Endodermal cell (in vitro differentiated cells): ENCODE measurements at regions not wholly inside any gene's neighbourhood (a gene's known extent, or its start where the extent isn't known, plus 50 kb on each side); places are given as distances from the start of the nearest gene placed in this dataset.
A peak's percentile ranks its signal among the peaks of the same experiment; 100 is the strongest.
"Not testable (repeated sequence)": the region's sequence is repeated elsewhere in the genome, so short reads cannot be mapped to it uniquely, and the experiment has no call there.

Experiments
- DNase-seq: peaks from one replicate; pipeline ENCODE4 v3.0.0-alpha.2; 2017
- H3K27ac ChIP-seq: 2 replicates; pipeline ENCODE4 v1.5.1; 2013; ENCODE audit warnings: mild to moderate bottlenecking, low read depth, low read length, moderate library complexity
- H3K27me3 ChIP-seq: 2 replicates; pipeline ENCODE4 v1.6.1; 2013; ENCODE audit warnings: mild to moderate bottlenecking, low read length, moderate library complexity; ENCODE audit not compliant: insufficient read depth, control insufficient read depth, poor library complexity, severe bottlenecking
- H3K36me3 ChIP-seq: 2 replicates; pipeline ENCODE4 v1.7.0; 2013; ENCODE audit warnings: mild to moderate bottlenecking, low read length, moderate library complexity; ENCODE audit not compliant: control insufficient read depth, insufficient read depth
- H3K4me1 ChIP-seq: one replicate; pipeline ENCODE4 v1.7.0; 2013; ENCODE audit warnings: low read length; ENCODE audit not compliant: control insufficient read depth, insufficient read depth
- H3K4me3 ChIP-seq: 2 replicates; pipeline ENCODE4 v1.5.1; 2013; ENCODE audit warnings: mild to moderate bottlenecking, low read length, moderate library complexity
- H3K9ac ChIP-seq: 2 replicates; pipeline ENCODE4 v1.6.1; 2013; ENCODE audit warnings: mild to moderate bottlenecking, low read length, moderate library complexity; ENCODE audit not compliant: poor library complexity, severe bottlenecking; ENCODE audit errors: extremely low read depth
- H3K9me3 ChIP-seq: 2 replicates; pipeline ENCODE4 v1.6.1; 2013; ENCODE audit warnings: mild to moderate bottlenecking, low read length, moderate library complexity; ENCODE audit not compliant: control insufficient read depth
- H3K27ac Mint-ChIP-seq: 2 replicates; pipeline ENCODE4 v1.8.0; 2020; ENCODE audit warnings: mixed read lengths
- H3K27me3 Mint-ChIP-seq: 2 replicates; pipeline ENCODE4 v1.8.0; 2021; ENCODE audit warnings: mild to moderate bottlenecking, mixed read lengths; ENCODE audit not compliant: insufficient read depth
- H3K36me3 Mint-ChIP-seq: 2 replicates; pipeline ENCODE4 v1.8.0; 2020; ENCODE audit warnings: low read depth, mixed read lengths
- H3K4me1 Mint-ChIP-seq: 2 replicates; pipeline ENCODE4 v1.8.0; 2020; ENCODE audit warnings: mixed read lengths
- H3K4me3 Mint-ChIP-seq: 2 replicates; pipeline ENCODE4 v1.8.0; 2020; ENCODE audit warnings: mild to moderate bottlenecking, moderate library complexity, mixed read lengths
- H3K9me3 Mint-ChIP-seq: 2 replicates; pipeline ENCODE4 v1.8.0; 2020; ENCODE audit warnings: mild to moderate bottlenecking, mixed read lengths
- WGBS, 2 experiments: methylation state at CpG; one replicate each; pipeline versions ENCODE4 v1.1.5 to v1.1.7; 2013; ENCODE audit warnings: missing lambda C conversion rate in 2 of 2, mixed read lengths in 1 of 2; ENCODE audit not compliant: insufficient coverage in 1 of 2, insufficient read length in 1 of 2; 5-methylcytosine and 5-hydroxymethylcytosine counted together
- TF ChIP-seq, protein P1 (sequence below): fragments of 200-600 bp; sonication (generic); conservative IDR thresholded peaks from 2 replicates; pipeline ENCODE4 v1.5.0; 2021; ENCODE audit warnings: antibody characterized with exemption, mild to moderate bottlenecking

DNA sequence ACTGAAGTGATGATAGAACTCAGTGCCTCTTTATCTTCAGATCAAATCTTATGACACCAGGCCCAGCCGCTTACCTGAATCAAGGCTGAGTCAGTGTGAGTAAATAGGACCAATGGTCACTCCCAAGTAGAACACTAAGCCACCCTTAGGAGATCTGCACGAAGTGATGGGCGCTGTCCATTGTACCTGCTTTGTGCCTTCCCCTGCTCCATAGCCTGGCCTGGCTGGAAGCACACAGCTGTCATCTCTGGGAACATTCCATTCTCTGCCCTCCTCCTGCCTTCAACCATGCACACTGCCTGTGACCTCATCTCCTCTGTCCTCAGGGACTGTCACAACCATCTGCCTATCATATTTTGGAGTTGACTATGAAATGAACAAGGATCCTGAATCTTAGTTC is 279.5 kb upstream of the ASIC2 start:
- Histone ChIP-seq H3K9ac (no peak overlapping the region), H3K27me3 (no peaks in the 10 kb centered on the region), H3K27ac (no peak overlapping the region), H3K4me1 (no peaks in the 10 kb centered on the region), H3K4me3 (no peak overlapping the region), H3K36me3 (no peaks in the 10 kb centered on the region), H3K9me3 (no peaks in the 10 kb centered on the region)
- DNase-seq = peak; percentile 84
- Mint-ChIP-seq H3K27me3 (no peaks in the 10 kb centered on the region), H3K4me3 (no peak overlapping the region), H3K27ac (no peak overlapping the region), H3K36me3 (no peaks in the 10 kb centered on the region), H3K4me1 (no peaks in the 10 kb centered on the region), H3K9me3 (no peaks in the 10 kb centered on the region)
- TF ChIP-seq, protein P1, sequence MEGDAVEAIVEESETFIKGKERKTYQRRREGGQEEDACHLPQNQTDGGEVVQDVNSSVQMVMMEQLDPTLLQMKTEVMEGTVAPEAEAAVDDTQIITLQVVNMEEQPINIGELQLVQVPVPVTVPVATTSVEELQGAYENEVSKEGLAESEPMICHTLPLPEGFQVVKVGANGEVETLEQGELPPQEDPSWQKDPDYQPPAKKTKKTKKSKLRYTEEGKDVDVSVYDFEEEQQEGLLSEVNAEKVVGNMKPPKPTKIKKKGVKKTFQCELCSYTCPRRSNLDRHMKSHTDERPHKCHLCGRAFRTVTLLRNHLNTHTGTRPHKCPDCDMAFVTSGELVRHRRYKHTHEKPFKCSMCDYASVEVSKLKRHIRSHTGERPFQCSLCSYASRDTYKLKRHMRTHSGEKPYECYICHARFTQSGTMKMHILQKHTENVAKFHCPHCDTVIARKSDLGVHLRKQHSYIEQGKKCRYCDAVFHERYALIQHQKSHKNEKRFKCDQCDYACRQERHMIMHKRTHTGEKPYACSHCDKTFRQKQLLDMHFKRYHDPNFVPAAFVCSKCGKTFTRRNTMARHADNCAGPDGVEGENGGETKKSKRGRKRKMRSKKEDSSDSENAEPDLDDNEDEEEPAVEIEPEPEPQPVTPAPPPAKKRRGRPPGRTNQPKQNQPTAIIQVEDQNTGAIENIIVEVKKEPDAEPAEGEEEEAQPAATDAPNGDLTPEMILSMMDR = no peak
- 56% methylated on average over 3 of the region's 3 CpGs; no CpG with 5 or more reads in 1 of the 2 experiments for WGBS, 2 experiments

DNA sequence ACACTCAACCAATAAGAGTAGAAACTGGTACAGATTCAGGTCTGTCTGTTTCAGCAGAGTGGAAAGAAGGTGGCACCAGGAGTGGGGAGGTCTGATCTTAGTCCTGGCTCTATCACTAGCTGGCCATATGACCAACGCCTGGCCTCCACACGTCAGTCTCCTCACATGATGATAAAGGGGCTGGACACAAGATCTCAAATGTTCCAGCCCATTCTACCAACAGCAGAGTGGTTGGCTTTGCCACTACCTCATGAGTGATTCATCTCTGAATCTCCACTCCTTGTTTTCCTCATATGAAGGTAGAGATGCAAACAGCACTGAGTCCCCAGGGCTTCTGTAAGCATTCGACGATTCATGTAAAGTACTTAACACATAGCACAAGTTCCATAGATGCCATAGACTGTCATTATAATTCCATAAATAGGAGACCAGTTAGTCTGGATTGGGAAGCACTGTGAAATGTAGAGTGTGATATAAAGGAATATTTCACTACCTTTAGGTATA is 281.9 kb upstream of the ASIC2 start:
- no peaks in the 10 kb centered on the region for H3K36me3 Mint-ChIP-seq
- H3K9ac ChIP-seq = no peak overlapping the region
- TF ChIP-seq, protein P1 = no peak
- H3K4me1 ChIP-seq = no peaks in the 10 kb centered on the region
- H3K36me3 ChIP-seq = no peaks in the 10 kb centered on the region
- peaks cover 8% of the 10 kb centered on the region for H3K9me3 Mint-ChIP-seq
- H3K27ac ChIP-seq = no peak overlapping the region
- H3K27ac Mint-ChIP-seq = no peak overlapping the region
- H3K4me1 Mint-ChIP-seq = no peaks in the 10 kb centered on the region
- H3K9me3 ChIP-seq = no peaks in the 10 kb centered on the region
- no peak overlapping the region for H3K4me3 Mint-ChIP-seq
- WGBS, 2 experiments = 80 to 100% methylated on average over 2 to 4 of the region's 4 CpGs
- DNase-seq = no peak
- H3K4me3 ChIP-seq = no peak overlapping the region
- H3K27me3 ChIP-seq = no peaks in the 10 kb centered on the region
- no peaks in the 10 kb centered on the region for H3K27me3 Mint-ChIP-seq

DNA sequence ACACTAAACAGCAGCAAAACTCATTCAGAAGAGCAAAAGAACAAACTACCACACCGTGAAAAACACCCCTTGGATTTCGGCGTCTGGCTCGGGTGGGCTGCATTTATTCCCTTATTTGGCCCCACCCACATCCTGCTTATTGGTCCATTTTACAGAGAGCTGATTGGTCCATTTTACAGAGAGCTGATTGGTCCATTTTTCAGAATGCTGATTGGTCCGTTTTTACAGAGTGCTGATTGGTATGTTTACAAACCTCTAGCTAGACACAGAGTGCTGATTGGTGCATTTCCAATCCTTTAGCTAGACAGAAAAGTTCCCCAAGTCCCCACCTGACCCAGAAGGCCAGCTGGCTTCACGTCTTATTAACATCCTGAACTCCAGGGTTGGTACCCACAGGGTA is 286.6 kb upstream of the ASIC2 start:
- H3K9ac ChIP-seq, H3K4me3 ChIP-seq, H3K27me3 ChIP-seq, H3K27ac ChIP-seq, H3K9me3 ChIP-seq, H3K36me3 Mint-ChIP-seq, DNase-seq, H3K27me3 Mint-ChIP-seq, H3K27ac Mint-ChIP-seq, H3K36me3 ChIP-seq, H3K4me3 Mint-ChIP-seq, H3K4me1 Mint-ChIP-seq, H3K4me1 ChIP-seq: not testable (repeated sequence)
- H3K9me3 Mint-ChIP-seq = peaks cover 11% of the 10 kb centered on the region
- WGBS, 2 experiments = 91 to 93% methylated on average over 6 of the region's 6 CpGs

DNA sequence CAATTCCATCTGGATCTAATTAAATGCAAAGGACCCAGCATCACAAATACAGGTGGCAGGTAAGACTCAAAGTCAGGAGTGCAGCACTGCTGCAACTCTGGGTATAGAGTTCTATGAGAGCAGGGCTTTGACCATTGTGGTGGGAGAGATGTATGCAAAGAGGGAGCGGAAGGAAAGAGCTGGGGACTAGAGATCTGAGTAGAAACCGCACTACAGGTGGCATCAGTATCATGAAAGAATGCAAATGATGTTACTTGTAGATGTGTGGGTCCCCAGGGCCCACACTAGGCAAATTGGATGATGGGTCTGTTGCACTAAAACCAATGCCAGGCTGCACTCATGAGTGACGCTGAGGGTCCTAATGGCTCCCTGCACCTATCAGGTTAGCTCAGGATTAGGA is 287.1 kb upstream of the ASIC2 start:
- H3K9me3 Mint-ChIP-seq = peaks cover 11% of the 10 kb centered on the region
- H3K9me3 ChIP-seq = no peaks in the 10 kb centered on the region
- no peak overlapping the region for H3K27ac Mint-ChIP-seq
- no peaks in the 10 kb centered on the region for H3K27me3 ChIP-seq
- H3K27ac ChIP-seq = no peak overlapping the region
- H3K9ac ChIP-seq = no peak overlapping the region
- no peak for DNase-seq
- no peaks in the 10 kb centered on the region for H3K36me3 Mint-ChIP-seq
- no peaks in the 10 kb centered on the region for H3K4me1 ChIP-seq
- no peak overlapping the region for H3K4me3 ChIP-seq
- no peaks in the 10 kb centered on the region for H3K27me3 Mint-ChIP-seq
- 89 to 100% methylated on average over 2 to 3 of the region's 3 CpGs for WGBS, 2 experiments
- H3K36me3 ChIP-seq = no peaks in the 10 kb centered on the region
- H3K4me1 Mint-ChIP-seq = no peaks in the 10 kb centered on the region
- no peak overlapping the region for H3K4me3 Mint-ChIP-seq
- TF ChIP-seq, protein P1 = no peak
